K562 (cell line): ENCODE measurements at regions not wholly inside any gene's neighbourhood (a gene's known extent, or its start where the extent isn't known, plus 50 kb on each side); places are given as distances from the start of the nearest gene placed in this dataset.

ENCODE experiments used
- BACH1 ChIP-seq: fragments of 200-800 bp; sonication (Bioruptor generic); IDR thresholded peaks from 2 replicates; pipeline ENCODE4 v1.6.1; 2016; ENCODE audit warnings: missing genetic modification characterization, missing compliant biosample characterization
- CHD7 ChIP-seq: fragments of 200-600 bp; sonication (generic); IDR thresholded peaks from one replicate; pipeline ENCODE4 v1.6.1; 2012; ENCODE audit warnings: mild to moderate bottlenecking, low read depth, low read length, inconsistent platforms
- CREB1 ChIP-seq, 2 experiments: sonication (generic) in 1 of 2; formaldehyde crosslinking in 1 of 2; IDR thresholded peaks; 2 replicates each; pipeline versions ENCODE4 v1.6.1 to v1.8.0; 2012 to 2022; ENCODE audit warnings: inconsistent platforms in 1 of 2, mild to moderate bottlenecking in 1 of 2, missing genetic modification reagents in 1 of 2, moderate library complexity in 1 of 2
- CTCF ChIP-seq, 3 experiments: IDR thresholded peaks in 2 of 3; conservative IDR thresholded peaks in 1 of 3; 2 replicates each; pipeline ENCODE4 v1.5.1; 2011 to 2012; ENCODE audit warnings: low read length in 3 of 3, mild to moderate bottlenecking in 3 of 3, control low read depth in 2 of 3, improper control_type of control experiment in 1 of 3, inconsistent platforms in 1 of 3, low read depth in 1 of 3, mixed read lengths in 1 of 3, moderate library complexity in 1 of 3; ENCODE audit not compliant: insufficient read depth in 2 of 3
- GABPB2 ChIP-seq: fragments of 250-450 bp; sonication (Bioruptor Pico); conservative IDR thresholded peaks from 2 replicates; pipeline ENCODE4 v1.5.1; 2021; ENCODE audit warnings: mild to moderate bottlenecking
- HNRNPL ChIP-seq: fragments of 200-400 bp; formaldehyde crosslinking; IDR thresholded peaks from 2 replicates; pipeline ENCODE4 v1.6.1; 2017; ENCODE audit warnings: low read depth, mild to moderate bottlenecking, low read length
- MAX ChIP-seq: sonication (generic); formaldehyde crosslinking; IDR thresholded peaks from 2 replicates; pipeline ENCODE4 v1.9.0; 2022; ENCODE audit warnings: mild to moderate bottlenecking, missing genetic modification reagents
- NCOR1 ChIP-seq: fragments of 450-650 bp; IDR thresholded peaks from 2 replicates; pipeline ENCODE4 v1.6.1; 2016; ENCODE audit warnings: mild to moderate bottlenecking, moderate library complexity
- SAP30 ChIP-seq: fragments of 200-600 bp; sonication (generic); IDR thresholded peaks from 2 replicates; pipeline ENCODE4 v1.6.1; 2012; ENCODE audit warnings: borderline replicate concordance, low read depth, mild to moderate bottlenecking, moderate library complexity, low read length, control low read depth, inconsistent platforms; ENCODE audit not compliant: insufficient read depth, poor library complexity, severe bottlenecking
- SMAD4 ChIP-seq: fragments of 250-450 bp; sonication (Bioruptor Pico); conservative IDR thresholded peaks from 2 replicates; pipeline ENCODE4 v1.8.0; 2021; ENCODE audit warnings: inconsistent platforms, mild to moderate bottlenecking, moderate library complexity

- TF ChIP-seq BACH1 (tag), result no peak
- no peak for TF ChIP-seq SMAD4 (CRISPR knock-in tag)
- no peak for TF ChIP-seq SAP30
- no peak for TF ChIP-seq CHD7
- no peak for TF ChIP-seq CREB1 (IDR thresholded peaks at IDR 0.05)
- no peak for TF ChIP-seq CREB1 (CRISPR knock-in tag; IDR thresholded peaks at IDR 0.05)
- no peak for TF ChIP-seq GABPB2 (CRISPR knock-in tag)
- TF ChIP-seq NCOR1, result no peak
- no peak for TF ChIP-seq CTCF (IDR thresholded peaks at IDR 0.05 in 2 of 3, conservative IDR thresholded peaks at IDR 0.05 in 1 of 3; ENCODE audit: insufficient read depth in 2 of 3, low read depth in 1 of 3, low read length in 3 of 3)
- no peak for TF ChIP-seq MAX (CRISPR knock-in tag)
- no peak for TF ChIP-seq HNRNPL
These were observed 187.6 kb downstream of the DICER1 start for GRCh38 chr14:94969766-94970165.
